ENCODE measurements at regions not wholly inside any gene's neighbourhood (a gene's known extent, or its start where the extent isn't known, plus 50 kb on each side); places are given as distances from the start of the nearest gene placed in this dataset.
"Not testable (repeated sequence)": the region's sequence is repeated elsewhere in the genome, so short reads cannot be mapped to it uniquely, and the experiment has no call there.

GRCh38 chrX:40788698-40789097 lies 53.4 kb upstream of the MED14 start:
- DNase-seq, result not testable (repeated sequence)

- DNase-seq, result no peak
These were observed 57.1 kb upstream of the MED14 start for GRCh38 chrX:40792433-40792832.

GRCh38 chrX:40794829-40795130 lies 59.4 kb upstream of the MED14 start:
- DNase-seq, result not testable (repeated sequence)

GRCh38 chrX:40799745-40800144 lies 64.4 kb upstream of the MED14 start:
- DNase-seq, result not testable (repeated sequence)

- no peak for DNase-seq
These were observed 70.1 kb upstream of the MED14 start for GRCh38 chrX:40805404-40805803.

GRCh38 chrX:40806513-40807220 lies 71.3 kb upstream of the MED14 start:
- no peak for DNase-seq

- no peak for DNase-seq
These were observed 72.0 kb upstream of the MED14 start for GRCh38 chrX:40807384-40807783.

GRCh38 chrX:40808203-40808602 lies 72.9 kb upstream of the MED14 start:
- no peak for DNase-seq

GRCh38 chrX:40809210-40809609 lies 73.9 kb upstream of the MED14 start:
- no peak for DNase-seq

GRCh38 chrX:40815045-40815444 lies 79.7 kb upstream of the MED14 start:
- DNase-seq, result not testable (repeated sequence)

GRCh38 chrX:40816906-40817305 lies 81.6 kb upstream of the MED14 start:
- DNase-seq, result no peak

- DNase-seq, result no peak
These were observed 82.9 kb upstream of the MED14 start for GRCh38 chrX:40818236-40818635.

- no peak for DNase-seq
These were observed 86.4 kb upstream of the MED14 start for GRCh38 chrX:40821780-40822179.

- no peak for DNase-seq
These were observed 92.0 kb upstream of the MED14 start for GRCh38 chrX:40827331-40827730.

GRCh38 chrX:40831750-40832149 lies 96.4 kb upstream of the MED14 start:
- DNase-seq, result no peak

GRCh38 chrX:40832723-40833122 lies 97.4 kb upstream of the MED14 start:
- DNase-seq, result no peak

- DNase-seq, result no peak
These were observed 98.9 kb upstream of the MED14 start for GRCh38 chrX:40834225-40834624.

GRCh38 chrX:40835526-40835925 lies 100.2 kb upstream of the MED14 start:
- DNase-seq, result no peak

GRCh38 chrX:40843643-40844042 lies 108.3 kb upstream of the MED14 start:
- DNase-seq, result no peak

GRCh38 chrX:40844471-40844870 lies 109.1 kb upstream of the MED14 start:
- no peak for DNase-seq

GRCh38 chrX:40845331-40845911 lies 110.1 kb upstream of the MED14 start:
- no peak for DNase-seq

- DNase-seq, result no peak
These were observed 114.8 kb upstream of the MED14 start for GRCh38 chrX:40849906-40850823.

- DNase-seq, result no peak
These were observed 117.2 kb upstream of the MED14 start for GRCh38 chrX:40852586-40852985.

All from activated CD4-positive, alpha-beta T cell treated with anti-CD3 and anti-CD28 coated beads for 1 hour (primary cell).